ENCODE measurements at regions not wholly inside any gene's neighbourhood (a gene's known extent, or its start where the extent isn't known, plus 50 kb on each side); places are given as distances from the start of the nearest gene placed in this dataset.

- DNase-seq (ENCODE audit: low read depth, low spot score) (no peak), FAIRE-seq (no peak)
- dilution Hi-C loops (cut with MboI; ENCODE audit: extremely low pct_ligation_motif_present, low sequenced_read_pairs) = no loop called here
- no peak for TF ChIP-seq EZH2 (IDR thresholded peaks at IDR 0.05; ENCODE audit: borderline replicate concordance, low read depth, low read length, severe bottlenecking)
- no peak for TF ChIP-seq JUN (IDR thresholded peaks at IDR 0.05; ENCODE audit: borderline replicate concordance, insufficient read depth, insufficient read length, low read depth)
- TF ChIP-seq MYC (IDR thresholded peaks at IDR 0.05; ENCODE audit: low read depth, low read length) = no peak
- no peak for TF ChIP-seq FOS (IDR thresholded peaks at IDR 0.05; ENCODE audit: borderline replicate concordance, insufficient read depth, low read length)
- no peak for TF ChIP-seq CTCF (IDR thresholded peaks at IDR 0.05; ENCODE audit: extremely low read depth in 1 of 2, insufficient read depth in 1 of 2, low read depth in 1 of 2, low read length in 2 of 2)
- TF ChIP-seq GATA2 (IDR thresholded peaks at IDR 0.05; ENCODE audit: insufficient read depth, insufficient read length, low read depth, low read length) = no peak
- TF ChIP-seq MAX (IDR thresholded peaks at IDR 0.05; ENCODE audit: insufficient read depth, insufficient read length) = no peak
- no peak for TF ChIP-seq POLR2A (IDR thresholded peaks at IDR 0.05; ENCODE audit: low read depth, low read length)
- TF ChIP-seq POLR2AphosphoS5 (IDR thresholded peaks at IDR 0.05; ENCODE audit: insufficient read depth, low read depth, low read length) = no peak
- no peaks in the 10 kb centered on the region for H3K27me3 ChIP-seq (ENCODE audit: control insufficient read depth in 2 of 2, insufficient read depth in 2 of 2, low read length in 2 of 2)
- H3K4me2 ChIP-seq (ENCODE audit: insufficient read depth, low read length) = no peak overlapping the region
- no peak overlapping the region for H2AFZ ChIP-seq (ENCODE audit: low read depth, low read length)
- H3K9ac ChIP-seq (replicated peaks; ENCODE audit: extremely low read depth, insufficient read depth, low read length) = no peak overlapping the region
- ChIA-PET CTCF (interaction anchor here (1.2 kb wide), 1 partner anchor 15 kb away, joined by 3 read pairs; no protein-coding TSS in a partner anchor), POLR2A (no interaction called here)
- intact Hi-C loops (cut with micrococcal nuclease) = no loop called here
- H3K9me3 ChIP-seq (replicated peaks; ENCODE audit: control insufficient read depth, insufficient read depth, low read length) = no peaks in the 10 kb centered on the region
- H3K36me3 ChIP-seq (ENCODE audit: control insufficient read depth in 2 of 2, extremely low read depth in 1 of 2, insufficient read depth in 2 of 2, low read length in 2 of 2) = no peaks in the 10 kb centered on the region
- no peaks in the 10 kb centered on the region for H3K4me1 ChIP-seq (ENCODE audit: control insufficient read depth, extremely low read depth, insufficient read depth, low read length)
- BruUV-seq (replicated peaks) = no TSS peak
- H3K9me1 ChIP-seq (replicated peaks; ENCODE audit: control insufficient read depth, extremely low read depth, insufficient read depth, low read length) = no peaks in the 10 kb centered on the region
- H3K4me3 ChIP-seq (replicated peaks in 1 of 3; ENCODE audit: insufficient read depth in 1 of 3, low read depth in 1 of 3, low read length in 3 of 3) = no peak overlapping the region
- no peaks in the 10 kb centered on the region for H3K79me2 ChIP-seq (ENCODE audit: control insufficient read depth, insufficient read depth, low read length)
- H3K27ac ChIP-seq (ENCODE audit: insufficient read depth, low read depth, low read length) = no peak overlapping the region
- H4K20me1 ChIP-seq (replicated peaks; ENCODE audit: control insufficient read depth, extremely low read depth, insufficient read depth, low read length) = no peaks in the 10 kb centered on the region
Observed at GRCh38 chr2:142515493-142515892, 362.0 kb upstream of the KYNU start.

All from endothelial cell of umbilical vein (primary cell).